ENCODE measurements at regions not wholly inside any gene's neighbourhood (a gene's known extent, or its start where the extent isn't known, plus 50 kb on each side); places are given as distances from the start of the nearest gene placed in this dataset.
"Not testable (repeated sequence)": the region's sequence is repeated elsewhere in the genome, so short reads cannot be mapped to it uniquely, and the experiment has no call there.

DNA sequence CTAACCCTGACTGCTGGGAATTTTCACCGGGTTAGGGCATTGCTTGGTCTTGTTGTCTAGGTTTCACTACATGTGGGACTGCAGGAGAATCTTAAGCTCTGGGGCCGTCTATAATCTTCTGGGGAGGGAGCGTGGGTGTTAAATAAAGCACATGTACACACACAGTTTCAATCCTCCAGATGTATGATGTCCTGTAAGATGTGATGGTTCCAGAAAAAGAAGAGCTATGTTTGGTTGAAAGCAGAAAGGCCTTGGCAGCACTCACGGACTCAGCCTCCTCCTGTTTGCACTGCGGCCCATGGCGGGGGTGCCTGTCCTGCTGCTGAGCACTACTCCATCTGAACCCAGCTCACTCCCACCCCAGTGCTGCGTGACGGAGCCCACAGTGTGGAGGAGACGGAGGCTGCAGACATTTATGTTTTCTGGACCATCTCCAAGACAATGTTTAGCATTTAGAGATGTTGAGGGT, 343.5 kb downstream of the TEX29 start:
- H3K27ac Mint-ChIP-seq, result no peak overlapping the region
- H3K9me3 Mint-ChIP-seq, result peaks cover 1% of the 10 kb centered on the region
- ATAC-seq (ENCODE audit: low read depth), result no peak
- H3K36me3 Mint-ChIP-seq, result no peaks in the 10 kb centered on the region
- no peak for DNase-seq
- H3K27me3 Mint-ChIP-seq, result no peaks in the 10 kb centered on the region
- no peaks in the 10 kb centered on the region for H3K4me1 Mint-ChIP-seq
- POLR2A ChIA-PET, result no interaction called here
- H3K4me3 Mint-ChIP-seq, result no peak overlapping the region

DNA sequence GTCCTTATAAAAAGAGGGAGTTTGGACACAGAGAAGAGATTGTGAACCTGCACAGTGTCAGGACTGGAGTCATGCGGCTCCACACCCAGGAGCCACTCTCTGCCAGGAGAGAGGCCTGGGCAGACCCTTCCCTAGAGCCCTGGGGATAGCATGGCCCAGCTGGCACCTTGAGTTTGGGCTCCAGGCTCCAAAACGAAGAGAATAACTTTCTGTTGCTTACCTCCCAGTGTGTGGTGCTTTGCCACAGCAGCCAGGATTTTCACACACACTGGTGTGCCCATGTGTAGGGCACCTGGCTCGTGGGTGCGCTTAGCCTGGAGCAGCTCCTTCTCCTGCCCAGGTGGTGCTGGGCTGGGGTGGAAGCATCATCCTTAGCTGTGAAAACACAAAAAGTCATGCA, 344.3 kb downstream of the TEX29 start:
- DNase-seq (no peak), ATAC-seq (ENCODE audit: low read depth) (no peak)
- no peaks in the 10 kb centered on the region for H3K27me3 Mint-ChIP-seq
- POLR2A ChIA-PET, result no interaction called here
- no peaks in the 10 kb centered on the region for H3K4me1 Mint-ChIP-seq
- no peaks in the 10 kb centered on the region for H3K36me3 Mint-ChIP-seq
- peaks cover 1% of the 10 kb centered on the region for H3K9me3 Mint-ChIP-seq
- no peak overlapping the region for H3K4me3 Mint-ChIP-seq
- no peak overlapping the region for H3K27ac Mint-ChIP-seq

DNA sequence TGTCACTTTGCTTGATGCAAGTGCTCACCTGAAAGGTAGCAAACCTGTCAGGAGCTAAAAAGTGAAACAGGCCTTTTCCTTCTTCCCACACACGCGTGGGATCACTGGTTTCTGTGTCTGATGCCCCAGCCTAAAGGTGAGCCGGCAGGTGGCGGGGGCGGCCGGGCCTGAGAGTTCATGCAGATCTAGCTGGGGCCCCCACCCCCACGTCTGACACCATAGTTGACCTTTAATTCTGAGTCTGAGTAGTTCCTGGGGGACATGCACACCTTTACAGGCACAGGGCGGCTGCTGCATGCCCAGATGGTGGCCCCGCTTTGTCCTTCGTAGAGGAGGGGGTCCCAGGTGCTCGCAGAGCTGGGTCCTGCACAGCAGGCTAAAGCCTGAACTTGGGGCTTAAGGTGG, 345.3 kb downstream of the TEX29 start:
- DNase-seq, result no peak
- POLR2A ChIA-PET, result no interaction called here
- H3K4me3 Mint-ChIP-seq, result no peak overlapping the region
- no peaks in the 10 kb centered on the region for H3K4me1 Mint-ChIP-seq
- no peaks in the 10 kb centered on the region for H3K27me3 Mint-ChIP-seq
- no peaks in the 10 kb centered on the region for H3K36me3 Mint-ChIP-seq
- no peak for ATAC-seq (ENCODE audit: low read depth)
- no peak overlapping the region for H3K27ac Mint-ChIP-seq
- peaks cover 1% of the 10 kb centered on the region for H3K9me3 Mint-ChIP-seq

GRCh38 chr13:111666164-111666776, 345.8 kb downstream of the TEX29 start:
- Mint-ChIP-seq H3K4me3 (no peak overlapping the region), H3K27ac (no peak overlapping the region), H3K9me3 (peaks cover 1% of the 10 kb centered on the region), H3K27me3 (no peaks in the 10 kb centered on the region), H3K4me1 (no peaks in the 10 kb centered on the region), H3K36me3 (no peaks in the 10 kb centered on the region)
- DNase-seq, result no peak
- ATAC-seq (ENCODE audit: low read depth), result no peak
- POLR2A ChIA-PET, result no interaction called here

GRCh38 chr13:111667757-111668156, 347.3 kb downstream of the TEX29 start:
- no peak for DNase-seq
- no peak overlapping the region for H3K4me3 Mint-ChIP-seq

DNA sequence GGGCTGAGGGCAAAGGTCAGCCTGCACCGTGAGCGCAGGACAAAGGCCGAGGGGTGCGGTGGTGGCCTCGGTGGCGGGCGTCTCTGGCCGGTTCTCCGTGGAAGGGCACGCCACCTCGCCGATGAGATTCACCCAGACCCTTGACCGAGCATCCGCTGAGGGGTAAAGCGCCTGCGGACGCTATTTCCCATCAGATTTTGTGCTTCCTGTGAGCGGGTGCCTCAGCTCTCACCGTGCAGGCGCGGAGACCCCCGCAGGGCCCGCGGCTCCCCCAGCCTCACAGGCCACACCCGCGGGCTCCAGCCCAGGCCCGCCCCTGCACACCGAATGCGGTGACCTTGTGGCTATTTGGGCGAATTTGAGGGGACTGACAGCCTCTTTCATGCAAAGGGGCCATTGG, 348.0 kb downstream of the TEX29 start:
- Mint-ChIP-seq H3K9me3 (no peaks in the 10 kb centered on the region), H3K36me3 (no peaks in the 10 kb centered on the region), H3K27me3 (no peaks in the 10 kb centered on the region), H3K27ac (no peak overlapping the region), H3K4me3 (no peak overlapping the region), H3K4me1 (no peaks in the 10 kb centered on the region)
- POLR2A ChIA-PET, result no interaction called here
- DNase-seq (no peak), ATAC-seq (ENCODE audit: low read depth) (no peak)

More at GRCh38 chr13:111667757-111668156, 347.3 kb downstream of the TEX29 start:
- no peaks in the 10 kb centered on the region for H3K36me3 Mint-ChIP-seq
- no peaks in the 10 kb centered on the region for H3K4me1 Mint-ChIP-seq
- no peaks in the 10 kb centered on the region for H3K9me3 Mint-ChIP-seq
- POLR2A ChIA-PET, result no interaction called here
- no peak overlapping the region for H3K27ac Mint-ChIP-seq
- no peaks in the 10 kb centered on the region for H3K27me3 Mint-ChIP-seq
- no peak for ATAC-seq (ENCODE audit: low read depth)

DNA sequence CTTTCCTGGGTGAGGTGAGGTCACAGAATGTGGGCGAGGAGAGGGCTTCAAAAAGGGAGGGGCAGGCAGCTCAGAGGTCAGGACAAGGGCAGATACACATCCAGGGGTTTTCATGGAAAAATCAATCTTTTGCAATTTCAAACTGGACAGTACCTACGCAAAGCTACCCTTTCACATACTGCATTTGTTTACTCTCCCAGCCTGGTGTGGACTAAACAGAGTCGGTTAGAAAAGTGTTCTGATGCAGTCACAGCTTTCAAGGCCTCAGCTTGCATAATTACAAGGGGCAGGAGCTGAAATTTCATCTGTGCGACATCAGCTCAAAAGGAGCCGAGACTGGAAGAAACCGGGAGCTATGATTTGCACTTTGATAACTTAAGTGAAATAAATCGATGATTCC, 351.8 kb downstream of the TEX29 start:
- H3K9me3 Mint-ChIP-seq; H3K36me3 Mint-ChIP-seq; H3K27ac Mint-ChIP-seq; H3K4me3 Mint-ChIP-seq; DNase-seq; H3K4me1 Mint-ChIP-seq; H3K27me3 Mint-ChIP-seq; ATAC-seq (ENCODE audit: low read depth); POLR2A ChIA-PET: not testable (repeated sequence)

DNA sequence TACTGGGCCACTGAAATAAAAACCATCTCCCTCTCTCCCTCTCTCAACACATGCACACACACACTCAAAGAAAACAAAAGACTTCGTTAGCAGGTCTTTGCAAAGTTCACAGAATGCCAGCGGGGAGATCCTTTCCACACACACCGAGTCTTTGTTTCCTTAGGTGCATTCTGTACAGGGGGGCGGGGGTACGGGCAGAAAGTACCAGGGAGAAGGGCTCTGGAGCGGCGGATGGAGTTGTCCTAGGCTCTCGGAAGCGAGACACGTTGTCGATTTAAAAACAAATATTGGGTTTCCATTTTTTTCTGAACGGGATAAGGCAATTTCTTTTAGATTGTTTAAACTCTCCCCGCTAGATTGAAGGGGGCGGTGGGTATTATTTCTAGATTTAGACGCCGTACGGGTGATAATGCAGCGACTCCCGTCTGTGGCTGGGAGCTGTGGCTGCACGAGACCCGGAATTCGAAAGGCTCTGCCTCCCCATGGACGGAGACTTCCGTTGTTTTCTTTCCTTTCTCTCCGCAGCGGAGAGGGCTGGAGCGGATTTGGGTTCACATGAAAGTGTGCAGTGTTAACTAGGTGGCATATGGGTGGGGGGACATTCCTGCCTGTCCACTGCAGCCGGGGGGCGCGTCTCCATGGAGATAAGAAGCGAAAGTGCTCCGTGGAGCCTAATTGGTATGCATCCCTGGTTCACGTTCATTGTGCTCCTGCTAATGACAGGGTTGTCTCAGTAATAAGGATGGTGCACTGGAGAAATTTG, 357.9 kb downstream of the TEX29 start:
- H3K27ac Mint-ChIP-seq; DNase-seq; H3K4me3 Mint-ChIP-seq; H3K4me1 Mint-ChIP-seq; POLR2A ChIA-PET; H3K27me3 Mint-ChIP-seq; H3K9me3 Mint-ChIP-seq; H3K36me3 Mint-ChIP-seq; ATAC-seq (ENCODE audit: low read depth): not testable (repeated sequence)

- H3K36me3 Mint-ChIP-seq; ATAC-seq (ENCODE audit: low read depth); H3K4me3 Mint-ChIP-seq; DNase-seq; H3K9me3 Mint-ChIP-seq; H3K4me1 Mint-ChIP-seq; POLR2A ChIA-PET; H3K27me3 Mint-ChIP-seq; H3K27ac Mint-ChIP-seq: not testable (repeated sequence)
Measured at GRCh38 chr13:111679645-111680044, 359.2 kb downstream of the TEX29 start.

GRCh38 chr13:111680100-111680499, 359.7 kb downstream of the TEX29 start:
- H3K4me3 Mint-ChIP-seq; H3K27ac Mint-ChIP-seq; ATAC-seq (ENCODE audit: low read depth); H3K36me3 Mint-ChIP-seq; H3K9me3 Mint-ChIP-seq; H3K27me3 Mint-ChIP-seq; H3K4me1 Mint-ChIP-seq; POLR2A ChIA-PET; DNase-seq: not testable (repeated sequence)

- H3K4me1 Mint-ChIP-seq; H3K27ac Mint-ChIP-seq; POLR2A ChIA-PET; DNase-seq; H3K36me3 Mint-ChIP-seq; ATAC-seq (ENCODE audit: low read depth); H3K4me3 Mint-ChIP-seq; H3K27me3 Mint-ChIP-seq; H3K9me3 Mint-ChIP-seq: not testable (repeated sequence)
Measured at GRCh38 chr13:111692028-111692427, 371.6 kb downstream of the TEX29 start.

DNA sequence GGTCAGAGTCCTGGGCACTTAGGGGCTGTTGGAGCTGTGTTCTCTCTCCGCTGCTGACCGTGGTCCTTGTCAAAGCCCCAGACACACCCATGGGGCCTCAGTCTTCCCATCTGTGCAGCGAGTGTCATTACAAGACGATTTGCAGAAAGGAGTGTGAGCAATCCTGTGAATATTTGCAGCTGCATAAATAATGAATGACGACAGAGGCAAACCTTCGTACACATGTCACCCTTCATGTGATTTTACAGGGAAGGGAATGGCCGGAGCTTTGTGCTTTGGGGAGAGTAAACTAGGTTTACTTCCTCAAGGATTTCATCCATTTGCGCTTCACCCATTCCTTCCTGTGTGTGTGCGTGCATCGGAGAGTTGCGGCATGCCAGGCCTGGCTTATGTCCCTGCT, 370.8 kb upstream of the SOX1 start:
- H3K27me3 Mint-ChIP-seq; H3K27ac Mint-ChIP-seq; H3K4me3 Mint-ChIP-seq; POLR2A ChIA-PET; H3K36me3 Mint-ChIP-seq; ATAC-seq (ENCODE audit: low read depth); DNase-seq; H3K4me1 Mint-ChIP-seq; H3K9me3 Mint-ChIP-seq: not testable (repeated sequence)

GRCh38 chr13:111702059-111702458, 364.9 kb upstream of the SOX1 start:
- H3K9me3 Mint-ChIP-seq; ATAC-seq (ENCODE audit: low read depth); H3K27ac Mint-ChIP-seq; DNase-seq; POLR2A ChIA-PET; H3K27me3 Mint-ChIP-seq; H3K4me3 Mint-ChIP-seq; H3K36me3 Mint-ChIP-seq; H3K4me1 Mint-ChIP-seq: not testable (repeated sequence)
